Glutamatergic neuron (in vitro differentiated cells): ENCODE measurements at regions not wholly inside any gene's neighbourhood (a gene's known extent, or its start where the extent isn't known, plus 50 kb on each side); places are given as distances from the start of the nearest gene placed in this dataset.

Source experiments
- DNase-seq: peaks from one replicate; pipeline ENCODE4 v3.0.0; 2022
- H3K27ac Mint-ChIP-seq: one replicate; pipeline ENCODE4 v1.8.0; 2020; ENCODE audit warnings: mild to moderate bottlenecking, mixed read lengths, inconsistent platforms; ENCODE audit not compliant: unreplicated experiment
- H3K27me3 Mint-ChIP-seq: one replicate; pipeline ENCODE4 v1.8.0; 2020; ENCODE audit warnings: mild to moderate bottlenecking, moderate library complexity, mixed read lengths, inconsistent platforms; ENCODE audit not compliant: unreplicated experiment
- H3K36me3 Mint-ChIP-seq: one replicate; pipeline ENCODE4 v1.8.0; 2020; ENCODE audit warnings: mild to moderate bottlenecking, mixed read lengths, inconsistent platforms; ENCODE audit not compliant: unreplicated experiment
- H3K4me1 Mint-ChIP-seq: one replicate; pipeline ENCODE4 v1.8.0; 2020; ENCODE audit warnings: mild to moderate bottlenecking, low read depth, mixed read lengths, inconsistent platforms; ENCODE audit not compliant: unreplicated experiment
- H3K4me3 Mint-ChIP-seq: one replicate; pipeline ENCODE4 v1.8.0; 2020; ENCODE audit warnings: mild to moderate bottlenecking, mixed read lengths, inconsistent platforms; ENCODE audit not compliant: unreplicated experiment
- H3K9me3 Mint-ChIP-seq: one replicate; pipeline ENCODE4 v1.8.0; 2020; ENCODE audit warnings: mild to moderate bottlenecking, moderate library complexity, mixed read lengths, inconsistent platforms; ENCODE audit not compliant: unreplicated experiment
- CTCF ChIP-seq: fragments of 200-600 bp; sonication (generic); IDR thresholded peaks from one replicate; pipeline ENCODE4 v1.5.0; 2021; ENCODE audit not compliant: partially characterized antibody, unreplicated experiment

- DNase-seq = no peak
- no peaks in the 10 kb centered on the region for H3K4me1 Mint-ChIP-seq
- TF ChIP-seq CTCF = no peak
- H3K4me3 Mint-ChIP-seq = no peak overlapping the region
- H3K27me3 Mint-ChIP-seq = no peaks in the 10 kb centered on the region
- H3K36me3 Mint-ChIP-seq = no peaks in the 10 kb centered on the region
- no peak overlapping the region for H3K27ac Mint-ChIP-seq
- H3K9me3 Mint-ChIP-seq = peaks cover 1% of the 10 kb centered on the region
Observed at GRCh38 chr1:79694241-79694640, 687.7 kb upstream of the ADGRL4 start.

DNA sequence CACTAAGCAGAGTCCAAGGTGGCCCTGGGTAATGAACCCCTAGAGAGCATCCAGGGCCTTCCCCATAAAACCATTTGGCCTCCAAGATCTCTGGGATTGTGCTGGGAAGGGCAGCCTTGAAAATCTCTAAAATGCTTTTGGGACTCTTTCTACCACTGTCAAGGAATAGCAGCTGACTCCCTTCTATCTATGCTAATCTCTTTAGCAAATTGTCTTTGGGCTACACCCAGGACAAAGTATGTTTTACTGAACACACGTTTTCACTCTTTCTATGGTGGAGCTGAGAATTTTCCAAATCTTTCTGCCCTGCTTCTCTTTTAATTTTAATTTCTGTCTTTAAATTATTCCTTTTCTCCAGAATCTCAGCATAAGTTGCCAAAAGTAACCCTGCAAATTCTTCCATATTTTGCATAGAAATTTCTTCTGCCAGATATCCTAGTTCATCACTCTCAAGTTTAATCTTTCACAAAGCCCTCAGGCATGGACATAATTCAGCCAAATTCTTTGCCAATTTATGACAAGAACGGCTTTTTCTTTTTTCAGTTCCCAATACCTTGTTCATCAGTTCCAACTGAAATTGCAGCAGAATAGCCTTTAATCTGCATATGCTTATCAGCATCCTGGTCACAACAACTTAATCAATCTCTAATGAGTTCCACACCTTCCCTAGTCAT is 687.0 kb upstream of the ADGRL4 start:
- Mint-ChIP-seq H3K4me1 (no peaks in the 10 kb centered on the region), H3K27me3 (no peaks in the 10 kb centered on the region), H3K36me3 (no peaks in the 10 kb centered on the region), H3K9me3 (peaks cover under 1% of the 10 kb centered on the region), H3K4me3 (no peak overlapping the region), H3K27ac (no peak overlapping the region)
- TF ChIP-seq CTCF = no peak
- DNase-seq = no peak

GRCh38 chr1:79692519-79692918 is 686.0 kb upstream of the ADGRL4 start:
- no peak for TF ChIP-seq CTCF
- Mint-ChIP-seq H3K36me3 (no peaks in the 10 kb centered on the region), H3K27ac (no peak overlapping the region), H3K4me3 (no peak overlapping the region), H3K4me1 (no peaks in the 10 kb centered on the region), H3K27me3 (no peaks in the 10 kb centered on the region), H3K9me3 (no peaks in the 10 kb centered on the region)
- no peak for DNase-seq

- no peak overlapping the region for H3K27ac Mint-ChIP-seq
- H3K9me3 Mint-ChIP-seq = no peaks in the 10 kb centered on the region
- H3K4me3 Mint-ChIP-seq = no peak overlapping the region
- no peaks in the 10 kb centered on the region for H3K27me3 Mint-ChIP-seq
- TF ChIP-seq CTCF = no peak
- no peak for DNase-seq
- H3K36me3 Mint-ChIP-seq = no peaks in the 10 kb centered on the region
- no peaks in the 10 kb centered on the region for H3K4me1 Mint-ChIP-seq
Observed at GRCh38 chr1:79688932-79689331, 682.4 kb upstream of the ADGRL4 start.

DNA sequence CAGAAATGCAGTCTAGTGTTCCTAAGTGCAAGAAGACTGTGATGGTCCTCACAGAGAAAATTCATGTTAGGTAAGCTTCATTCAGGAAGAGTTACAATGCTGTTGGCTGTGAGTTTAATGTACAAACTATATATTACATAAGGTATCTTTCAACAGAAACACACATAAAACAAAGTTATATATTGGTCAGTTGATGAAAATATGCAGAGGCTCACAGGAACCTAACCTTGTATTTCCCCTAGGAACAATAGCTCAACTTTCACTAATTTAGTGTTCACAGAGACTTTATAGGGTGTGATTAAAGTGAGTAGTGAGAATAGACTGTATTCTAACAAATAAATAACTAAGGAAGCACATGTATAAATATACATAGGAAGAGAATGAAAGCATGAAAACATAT is 676.9 kb upstream of the ADGRL4 start:
- Mint-ChIP-seq H3K27ac (no peak overlapping the region), H3K9me3 (no peaks in the 10 kb centered on the region), H3K4me3 (no peak overlapping the region), H3K36me3 (no peaks in the 10 kb centered on the region), H3K27me3 (no peaks in the 10 kb centered on the region), H3K4me1 (no peaks in the 10 kb centered on the region)
- no peak for TF ChIP-seq CTCF
- DNase-seq = no peak
